GM18861 (cell line): ENCODE measurements at regions not wholly inside any gene's neighbourhood (a gene's known extent, or its start where the extent isn't known, plus 50 kb on each side); places are given as distances from the start of the nearest gene placed in this dataset.

ENCODE experiments used
- ATAC-seq: cut with Tn5 transposase; IDR thresholded peaks from one replicate; pipeline ENCODE4 v1.9.1; 2021; ENCODE audit not compliant: unreplicated experiment

DNA sequence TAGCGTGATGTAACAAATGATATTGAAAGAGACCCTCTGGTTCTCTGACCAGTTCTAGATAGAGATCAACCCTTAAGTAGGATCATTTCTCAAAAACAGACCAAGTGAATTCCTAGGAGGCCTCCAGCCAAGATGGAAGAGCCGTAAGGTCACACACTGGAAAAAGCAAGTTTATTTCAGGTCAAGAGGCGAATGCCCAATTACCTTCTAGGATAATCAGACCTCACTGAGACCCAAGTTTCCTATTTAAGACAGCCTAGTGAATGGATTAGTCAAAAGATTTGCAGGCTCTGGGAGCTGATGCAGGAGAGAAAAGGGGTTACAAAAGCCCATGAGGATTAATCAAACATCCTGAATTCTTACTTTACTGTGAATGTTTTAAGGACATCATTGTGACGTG, 486.1 kb upstream of the NRP1 start:
- no peak for ATAC-seq

DNA sequence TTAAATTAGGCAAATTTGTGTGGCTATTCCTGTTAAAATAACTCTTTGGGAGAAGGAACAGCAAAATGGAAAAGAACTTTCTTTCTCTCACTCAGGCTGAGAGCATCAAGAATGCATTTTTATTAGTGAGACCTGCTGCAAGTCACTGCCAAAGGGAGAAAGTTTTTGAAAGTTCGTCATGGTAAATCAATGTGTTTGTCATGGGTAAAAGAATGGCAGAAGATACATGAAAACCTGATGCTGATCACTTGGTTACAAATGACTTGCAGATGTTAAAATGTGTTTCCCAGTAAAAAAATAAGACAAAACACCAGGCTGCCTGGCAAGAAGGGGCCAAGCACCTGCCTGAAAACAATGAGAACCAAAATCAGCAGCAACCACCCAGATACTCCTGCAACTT, 484.7 kb upstream of the NRP1 start:
- no peak for ATAC-seq

DNA sequence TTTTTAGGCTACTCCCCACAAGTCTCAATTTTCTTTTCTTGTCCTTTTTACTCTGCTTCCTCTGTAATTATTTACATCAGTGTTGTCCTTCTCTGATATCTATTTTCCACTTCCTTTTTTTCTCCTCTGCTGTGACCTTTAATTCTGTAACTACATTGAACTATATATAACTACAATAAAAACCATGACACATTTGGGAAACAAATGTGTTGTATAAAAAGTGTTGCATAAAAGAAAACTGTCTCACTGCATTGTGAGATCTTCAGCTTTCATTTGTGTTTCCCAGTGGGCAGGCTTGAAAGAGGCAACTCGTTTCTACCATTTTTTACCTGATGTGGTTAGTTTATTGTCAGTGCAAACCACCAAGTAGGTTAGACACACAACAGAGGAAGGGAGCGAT, 483.9 kb upstream of the NRP1 start:
- no peak for ATAC-seq

DNA sequence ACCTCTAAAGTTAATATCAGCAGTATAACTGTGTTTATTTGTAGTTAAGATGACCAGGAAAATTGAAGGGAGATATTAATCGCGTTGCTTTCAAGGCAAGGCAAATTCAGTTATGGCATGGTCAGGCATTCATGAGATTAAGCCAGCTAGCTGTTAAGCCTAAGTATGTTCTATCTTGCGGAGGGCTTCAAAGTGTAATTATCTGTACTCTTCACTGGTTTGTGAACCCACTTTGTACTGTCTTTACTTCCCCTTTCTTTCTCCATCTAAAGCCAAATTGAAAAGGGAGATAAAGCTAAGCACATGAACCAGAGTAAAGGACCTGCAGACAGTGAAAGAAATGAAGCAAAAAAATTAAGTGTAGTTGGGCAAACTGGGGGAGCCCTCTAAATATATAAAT, 483.1 kb upstream of the NRP1 start:
- ATAC-seq = no peak

DNA sequence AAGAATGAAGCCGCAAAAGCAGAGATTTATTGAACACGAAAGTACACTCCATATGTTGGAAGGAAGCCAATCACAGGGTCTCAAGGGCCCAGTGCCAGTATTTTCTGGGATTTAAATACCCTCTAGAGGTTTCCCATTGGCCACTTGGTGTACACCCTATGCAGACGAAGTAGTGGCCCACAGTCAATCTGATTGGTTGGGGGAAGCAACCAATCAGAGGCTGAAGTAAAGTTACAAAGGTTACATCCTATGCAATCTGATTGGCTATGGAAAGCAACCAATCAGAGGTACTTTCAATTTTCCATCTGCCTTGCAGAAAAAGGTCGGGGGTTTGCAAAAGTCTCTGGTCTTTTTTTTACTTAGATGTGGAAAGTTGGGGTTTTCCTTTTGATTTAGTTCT, 481.3 kb upstream of the NRP1 start:
- ATAC-seq = no peak

DNA sequence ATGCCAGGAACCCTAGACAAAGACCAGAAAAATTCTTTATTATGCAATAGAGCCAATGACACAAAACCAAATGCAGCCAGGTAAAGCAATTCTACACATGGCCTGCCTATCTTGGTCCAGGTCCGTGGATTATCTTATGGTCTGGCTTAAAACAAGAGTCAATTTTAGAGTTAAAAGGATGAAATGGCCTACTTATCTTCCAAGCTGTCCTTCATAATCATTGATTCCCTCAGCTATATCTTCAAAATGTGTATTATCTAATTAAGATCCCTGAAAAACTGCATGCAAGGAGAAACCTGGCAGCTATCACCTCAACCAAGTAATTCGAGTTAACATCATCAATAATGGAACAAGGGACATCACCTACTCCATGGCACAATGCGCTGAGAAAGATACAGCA, 479.4 kb upstream of the NRP1 start:
- ATAC-seq = no peak

DNA sequence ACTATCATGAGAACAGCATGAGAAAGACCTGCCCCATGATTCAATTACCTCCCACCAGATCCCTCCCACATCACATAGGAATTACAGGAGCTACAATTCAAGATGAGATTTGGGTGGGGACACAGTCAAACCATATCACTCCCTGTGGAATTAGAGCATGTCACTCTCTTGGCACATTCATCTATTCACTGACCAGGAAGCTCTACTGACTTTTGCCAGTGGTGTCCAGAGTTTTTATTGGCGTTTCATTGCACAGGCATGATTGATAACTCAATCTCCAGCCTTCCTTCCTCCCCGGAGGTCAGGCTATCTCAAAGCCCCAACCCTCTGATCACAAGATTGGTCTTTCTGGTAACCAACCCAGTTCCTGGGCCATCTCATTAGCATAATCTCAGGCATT, 478.9 kb upstream of the NRP1 start:
- no peak for ATAC-seq

DNA sequence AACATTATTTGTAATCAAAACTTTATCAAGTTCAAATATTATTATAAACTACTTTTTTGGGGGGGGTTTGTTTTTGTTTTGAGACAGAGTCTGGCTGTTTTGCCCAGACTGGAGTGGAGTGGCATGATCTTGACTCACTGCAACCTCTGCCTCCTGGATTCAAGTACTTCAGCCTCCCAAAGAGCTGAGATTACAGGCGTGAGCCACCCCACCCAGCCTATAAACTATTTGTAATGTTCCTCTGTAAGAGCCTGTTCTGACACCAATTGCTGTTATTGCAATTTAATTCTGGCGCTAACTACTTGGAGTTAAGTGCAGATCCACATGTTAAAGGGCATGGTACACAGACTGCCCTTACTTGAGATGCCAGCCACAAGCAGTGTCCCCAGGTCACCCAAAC, 478.1 kb upstream of the NRP1 start:
- ATAC-seq = no peak

DNA sequence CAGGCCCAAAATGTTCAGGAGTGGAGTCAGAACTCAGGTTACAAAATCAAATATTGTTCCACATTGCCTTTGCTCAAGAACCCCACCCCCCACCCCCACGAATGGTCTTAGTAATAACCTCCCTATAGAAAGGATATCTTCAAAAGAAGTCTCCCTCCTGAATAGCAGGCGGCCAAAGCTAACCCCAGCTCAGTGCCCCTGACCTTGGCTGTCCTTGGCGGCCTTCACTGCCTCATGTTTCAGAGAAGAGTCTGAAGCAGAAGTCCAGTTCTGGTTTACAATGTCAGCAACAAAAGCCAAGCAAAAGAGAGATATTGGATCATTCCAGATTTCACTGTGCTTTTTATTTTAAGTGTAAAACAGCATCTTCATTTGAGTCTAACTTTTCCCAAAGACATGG, 476.5 kb upstream of the NRP1 start:
- no peak for ATAC-seq

DNA sequence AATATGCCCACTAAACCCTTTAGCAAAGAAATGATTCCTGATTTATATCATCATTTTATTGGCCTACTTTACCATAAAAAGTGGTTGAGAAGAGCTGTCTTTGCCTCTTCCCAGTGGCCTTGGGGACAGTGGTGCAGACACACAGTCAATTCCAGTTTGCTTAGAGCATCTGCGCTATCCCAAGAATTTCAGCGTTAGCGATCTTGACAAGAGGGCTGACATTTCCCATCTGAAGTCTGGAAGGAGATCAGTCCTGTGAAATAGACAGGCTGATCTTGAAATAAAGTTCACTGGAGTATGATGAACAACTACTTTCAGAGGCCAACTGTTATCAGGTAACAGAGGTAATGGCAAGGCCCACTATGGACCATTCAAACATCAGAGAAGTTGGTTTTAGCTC, 475.3 kb upstream of the NRP1 start:
- ATAC-seq = no peak

DNA sequence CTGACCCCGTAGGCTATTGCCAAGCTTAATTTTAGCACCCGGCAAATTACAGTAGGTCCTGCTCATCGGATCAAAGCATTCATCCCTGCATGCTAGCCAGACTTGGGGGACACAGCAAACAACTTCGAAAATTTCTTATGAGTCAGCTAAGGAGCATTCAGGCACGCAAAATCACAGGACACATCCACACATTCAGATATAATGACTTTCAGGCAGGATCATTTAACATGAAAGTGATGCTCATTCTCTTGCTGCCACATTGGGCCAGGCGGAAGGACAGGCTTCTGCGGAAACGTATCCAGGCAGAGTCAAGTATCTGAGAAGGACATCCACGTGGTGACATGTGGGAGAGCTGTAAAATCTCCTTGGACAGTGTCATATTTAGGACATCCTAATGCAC, 474.0 kb upstream of the NRP1 start:
- ATAC-seq = no peak

DNA sequence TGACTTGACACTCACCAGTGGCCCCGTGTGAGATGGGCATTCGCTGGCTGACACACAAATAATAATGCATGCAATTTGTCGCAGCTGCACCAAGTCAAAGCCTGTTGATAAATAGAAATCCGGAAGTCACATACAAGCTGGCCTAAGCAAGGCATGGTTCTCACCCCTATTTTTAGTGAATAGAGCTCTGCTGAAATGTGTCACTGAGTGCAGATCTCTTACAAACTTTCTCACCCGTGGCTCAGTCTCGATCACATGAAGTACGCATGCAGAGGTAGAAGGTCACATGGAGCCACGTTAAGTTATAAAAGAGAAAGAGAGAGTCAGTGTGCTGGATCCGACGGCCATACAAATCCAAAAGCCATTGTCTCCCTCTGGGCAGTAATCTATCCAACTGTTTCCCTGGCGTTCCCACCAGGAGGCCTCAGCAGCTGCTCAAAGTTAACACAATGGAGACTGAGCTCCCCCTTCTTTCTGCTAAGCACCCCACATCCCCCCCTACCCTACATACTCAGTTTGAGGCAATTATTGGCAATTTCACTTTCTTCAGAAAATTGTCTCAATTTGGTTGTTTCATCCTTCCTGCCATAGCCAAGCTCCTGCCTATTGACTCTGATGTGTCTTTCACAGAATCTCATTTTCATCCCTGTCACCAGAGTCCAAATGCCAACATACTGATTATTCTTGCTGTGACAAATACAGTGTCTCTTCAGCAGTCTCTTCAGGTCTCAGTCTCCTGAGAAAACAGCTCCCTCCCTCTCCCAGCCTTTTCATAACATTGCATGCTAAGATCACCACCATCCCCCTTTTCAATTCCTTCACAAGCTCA, 473.3 kb upstream of the NRP1 start:
- ATAC-seq = no peak

DNA sequence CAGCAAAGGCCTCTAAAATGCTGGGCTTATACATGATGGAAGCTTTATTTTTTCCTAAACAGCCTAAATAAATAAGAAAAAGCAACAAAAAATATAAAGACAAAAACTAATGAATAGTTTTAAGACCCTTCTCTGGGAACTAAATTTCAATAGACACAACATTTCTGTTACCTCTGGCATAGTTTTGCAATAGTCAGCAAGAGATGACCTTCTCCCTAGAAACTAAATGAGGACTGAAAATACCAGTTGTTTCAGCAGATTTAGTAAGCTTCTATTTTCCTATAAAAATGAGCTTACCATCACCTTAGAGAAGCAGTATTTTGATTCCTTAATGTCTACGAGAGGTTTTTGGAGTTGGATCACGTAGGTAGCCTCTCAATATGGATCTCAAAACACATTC, 471.4 kb upstream of the NRP1 start:
- no peak for ATAC-seq

DNA sequence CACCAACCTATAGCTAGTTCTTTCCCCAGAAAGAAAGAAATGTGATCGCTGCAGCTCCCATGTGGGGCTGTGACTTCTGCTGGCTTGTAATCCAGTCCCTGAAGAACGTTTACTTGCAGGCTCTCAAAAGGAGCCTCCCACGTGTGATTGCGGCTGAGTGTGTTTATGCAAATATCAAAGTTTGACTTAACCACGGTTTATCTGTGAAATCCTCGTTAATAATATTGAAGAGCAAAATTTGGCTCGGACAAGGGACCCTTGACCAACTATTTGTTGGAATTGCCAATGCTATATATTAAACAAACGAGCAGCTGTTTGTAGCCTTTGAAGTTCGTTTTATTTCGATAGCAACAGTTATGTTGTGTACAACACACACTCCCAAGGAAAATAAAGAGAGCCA, 470.1 kb upstream of the NRP1 start:
- no peak for ATAC-seq

DNA sequence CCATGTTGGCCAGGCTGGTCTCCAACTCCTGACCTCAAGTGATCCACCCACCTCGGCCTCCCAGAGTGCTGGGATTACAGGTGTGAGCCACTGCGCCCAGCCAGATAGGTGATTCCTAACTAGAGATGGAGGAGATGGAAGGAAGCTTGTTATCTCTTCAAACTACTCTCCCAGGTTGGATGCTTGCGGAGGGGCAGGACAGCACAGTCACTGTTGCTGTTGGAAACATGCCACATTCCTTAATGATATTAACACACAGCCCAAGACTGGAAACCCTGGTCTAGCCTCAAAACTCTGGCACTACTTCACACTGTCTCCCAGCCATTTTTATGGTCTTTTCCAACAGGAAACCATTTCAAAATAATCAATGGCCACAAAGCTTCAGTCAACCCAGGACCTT, 468.8 kb upstream of the NRP1 start:
- no peak for ATAC-seq

DNA sequence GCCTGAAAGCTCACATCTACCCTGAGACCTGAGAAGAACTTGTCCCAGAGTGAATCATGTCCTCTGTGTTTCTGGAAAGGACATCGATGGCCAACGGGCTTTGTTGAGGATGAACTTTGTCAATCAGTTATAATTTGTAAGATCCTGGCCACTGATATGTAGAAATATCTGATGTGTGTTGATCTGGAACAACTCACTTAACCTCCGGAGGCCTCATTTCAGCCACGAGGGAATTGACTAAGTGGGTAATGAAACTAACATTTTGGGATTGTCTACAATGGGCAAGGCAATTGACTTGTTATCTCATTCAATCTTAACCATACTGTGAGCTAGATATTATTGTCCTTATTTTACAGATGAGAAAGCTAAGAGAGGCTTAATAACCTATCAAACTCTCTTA, 468.1 kb upstream of the NRP1 start:
- ATAC-seq = no peak

DNA sequence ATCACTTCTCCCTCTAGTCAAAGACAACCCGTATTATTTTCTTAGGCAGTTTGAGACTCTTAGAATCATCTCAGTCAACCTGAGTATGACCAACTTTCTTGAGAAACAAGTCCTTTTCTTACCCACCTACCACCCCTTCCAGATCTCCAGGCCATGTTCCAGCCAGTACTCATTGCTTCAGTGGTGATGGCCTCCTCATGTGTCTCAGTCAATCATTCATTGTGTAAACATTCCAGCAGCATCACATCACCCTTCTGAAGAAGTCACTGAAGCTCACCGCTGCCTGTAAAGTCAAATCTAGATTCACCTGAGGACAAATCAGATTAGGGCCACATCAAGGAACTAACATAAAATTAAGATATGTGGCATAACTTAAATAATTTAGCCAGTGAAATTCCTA, 467.2 kb upstream of the NRP1 start:
- no peak for ATAC-seq

DNA sequence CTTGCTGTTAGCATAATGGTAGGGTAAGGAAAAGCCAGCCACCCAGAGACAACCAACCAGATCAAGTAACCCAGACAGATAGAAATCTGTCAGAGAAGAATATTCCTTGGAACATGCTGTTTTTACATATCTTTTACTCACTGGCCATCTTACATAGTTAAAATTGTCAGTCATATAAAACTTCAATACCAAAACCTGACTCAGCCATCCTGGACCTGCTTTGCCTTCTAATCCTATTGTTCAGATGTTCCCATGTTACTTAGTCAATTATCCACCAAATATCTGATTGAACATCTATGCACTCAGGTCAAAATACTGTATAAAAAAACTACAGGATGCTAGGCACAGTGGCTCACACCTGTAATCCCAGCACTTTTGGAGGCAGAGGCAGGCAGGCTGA, 466.5 kb upstream of the NRP1 start:
- ATAC-seq = no peak

DNA sequence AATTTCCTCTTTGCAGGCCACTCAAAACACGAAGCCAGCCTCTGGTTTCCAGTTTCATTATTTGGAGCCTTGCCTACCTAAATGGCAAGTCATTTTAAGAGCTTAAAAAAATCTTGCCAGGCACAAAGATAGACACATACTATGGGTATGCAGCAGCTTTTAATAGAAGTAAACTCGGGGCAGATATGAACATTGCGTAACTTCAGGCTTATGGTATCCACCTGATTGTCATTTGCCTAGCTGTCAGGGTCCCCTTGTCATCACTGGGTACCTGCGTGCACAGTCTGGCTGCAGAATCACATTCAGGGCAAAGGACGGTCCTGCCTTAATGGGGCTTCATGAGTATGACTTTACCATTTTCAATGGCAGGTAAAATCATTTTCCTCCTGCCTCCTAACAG, 466.1 kb upstream of the NRP1 start:
- no peak for ATAC-seq

DNA sequence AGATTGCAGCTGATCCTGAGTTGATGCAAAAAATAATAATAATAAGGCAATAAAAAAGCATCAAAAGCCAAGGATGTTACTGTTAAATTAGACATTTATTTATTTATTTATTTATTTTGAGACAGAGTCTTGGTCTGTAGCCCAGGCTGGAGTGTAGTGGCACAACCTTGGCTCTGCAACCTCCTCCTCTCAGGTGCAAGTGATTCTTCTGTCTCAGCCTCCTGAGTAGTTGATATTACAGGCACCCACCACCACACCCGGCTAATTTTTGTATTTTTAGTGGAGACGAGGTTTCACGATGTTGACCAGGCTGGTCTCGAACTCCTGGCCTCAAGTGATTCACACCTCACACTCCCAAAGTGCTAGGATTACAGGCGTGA, 465.5 kb upstream of the NRP1 start:
- no peak for ATAC-seq

DNA sequence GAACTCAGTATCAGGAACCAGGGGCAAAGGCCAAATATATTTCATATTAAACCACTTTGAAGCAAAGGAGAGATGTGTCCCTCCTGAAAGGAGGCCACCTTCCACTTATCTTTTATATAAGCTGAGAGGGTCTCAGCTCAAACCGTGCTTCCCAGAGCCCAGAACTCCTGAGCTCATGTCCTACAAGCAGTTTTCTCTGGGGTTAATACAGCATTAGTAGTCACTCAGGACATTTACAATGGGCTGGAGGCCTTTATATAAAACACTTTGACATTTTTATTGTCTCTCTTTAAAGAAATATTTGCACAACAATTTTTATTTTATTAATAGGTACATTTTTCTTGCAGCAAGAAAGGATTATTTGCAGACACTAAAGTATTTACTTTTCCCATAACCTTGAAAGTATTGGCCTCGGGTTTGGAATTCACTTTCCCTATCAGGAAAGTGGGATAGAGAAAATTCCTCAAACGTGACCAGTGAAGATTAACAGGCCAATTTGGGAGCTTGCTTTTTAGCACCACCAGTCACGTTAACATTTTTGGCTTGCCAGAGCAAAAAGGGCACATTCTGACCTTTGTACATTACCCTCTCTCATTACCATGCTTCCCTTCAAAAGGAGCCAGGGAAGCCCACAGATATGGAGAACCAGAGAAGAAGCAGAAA, 464.9 kb upstream of the NRP1 start:
- ATAC-seq = no peak

DNA sequence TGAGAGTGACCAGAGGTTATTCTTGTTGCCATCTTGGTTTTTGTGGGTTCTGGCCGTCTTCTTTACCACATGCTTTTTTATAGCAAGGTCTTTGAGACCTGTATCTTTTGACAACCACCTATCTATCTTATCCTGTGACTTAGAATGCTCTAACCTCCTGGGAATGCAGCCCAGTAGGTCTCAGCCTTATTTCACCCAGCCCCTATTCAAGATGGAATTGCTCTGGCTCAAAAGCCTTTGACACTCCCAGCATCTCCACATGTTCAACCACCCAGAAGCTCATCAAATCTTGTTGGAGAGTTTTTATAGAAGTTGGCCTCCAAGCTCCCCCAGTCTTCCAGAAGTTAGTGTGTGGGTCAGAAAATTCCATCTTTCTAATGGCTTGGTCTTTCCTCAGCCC, 464.3 kb upstream of the NRP1 start:
- no peak for ATAC-seq

DNA sequence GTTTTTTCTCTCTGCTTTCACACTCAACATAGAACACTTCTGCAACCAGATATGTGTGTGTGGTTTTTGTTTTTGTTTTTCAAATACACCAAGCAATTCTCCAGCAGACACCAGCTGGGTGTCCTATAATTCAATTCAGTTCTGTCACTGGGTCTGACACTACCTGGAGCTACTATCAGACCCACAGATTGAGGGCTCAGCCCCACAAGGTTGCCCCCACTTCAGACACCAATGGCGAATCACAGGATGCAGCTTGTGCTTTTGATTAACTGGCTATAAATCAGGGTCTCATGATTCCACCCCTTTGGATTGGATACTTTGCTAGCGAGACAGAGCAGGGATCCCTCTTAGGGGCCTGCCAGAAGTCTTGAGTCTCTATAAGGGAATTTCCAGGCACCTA, 462.2 kb upstream of the NRP1 start:
- ATAC-seq = no peak
